Testis (tissue), 2 donors: ENCODE measurements at regions not wholly inside any gene's neighbourhood (a gene's known extent, or its start where the extent isn't known, plus 50 kb on each side); places are given as distances from the start of the nearest gene placed in this dataset.
"Not testable (repeated sequence)": the region's sequence is repeated elsewhere in the genome, so short reads cannot be mapped to it uniquely, and the experiment has no call there.

ENCODE experiments used
- DNase-seq: peaks from one replicate; pipeline ENCODE4 v3.0.0-alpha.2; 2019
- H3K27ac ChIP-seq, 2 donors: fragments of 200-600 bp; sonication (generic); one replicate each; pipeline ENCODE4 v1.5.1; 2019
- H3K27me3 ChIP-seq: fragments of 200-600 bp; sonication (generic); one replicate; pipeline ENCODE4 v1.5.1; 2019
- H3K36me3 ChIP-seq: fragments of 200-600 bp; sonication (generic); one replicate; pipeline ENCODE4 v1.5.1; 2017; ENCODE audit warnings: low read depth; ENCODE audit errors: missing control alignments
- H3K4me1 ChIP-seq: fragments of 200-600 bp; sonication (generic); one replicate; pipeline ENCODE4 v1.5.1; 2019
- H3K4me3 ChIP-seq, 2 donors: fragments of 200-600 bp; sonication (generic); one replicate each; pipeline ENCODE4 v1.5.1; 2017 to 2019
- H3K9me3 ChIP-seq: fragments of 200-600 bp; sonication (generic); one replicate; pipeline ENCODE4 v1.5.1; 2017
- POLR2A ChIP-seq: fragments of 450-650 bp; IDR thresholded peaks from one replicate; pipeline ENCODE4 v1.6.1; 2017; ENCODE audit warnings: antibody characterized with exemption, mild to moderate bottlenecking, moderate library complexity
- WGBS, 2 donors: methylation state at CpG; one replicate each; pipeline ENCODE4 v1.1.5; 2018; 5-methylcytosine and 5-hydroxymethylcytosine counted together
- intact Hi-C: fragments of 100-400 bp; cut with DNase I; formaldehyde crosslinking; loops from one replicate; pipeline ENCODE4 v1.15.1; 2023; ENCODE audit warnings: low total_unique reads
- TF ChIP-seq, protein P1 (sequence below), 3 experiments: fragments of 450-650 bp in 2 of 3; fragments of 200-600 bp in 1 of 3; sonication (generic) in 1 of 3; IDR thresholded peaks; one replicate each; pipeline ENCODE4 v1.5.1; 2016 to 2019; ENCODE audit warnings: antibody characterized with exemption in 3 of 3, mild to moderate bottlenecking in 2 of 3, moderate library complexity in 1 of 3

DNA sequence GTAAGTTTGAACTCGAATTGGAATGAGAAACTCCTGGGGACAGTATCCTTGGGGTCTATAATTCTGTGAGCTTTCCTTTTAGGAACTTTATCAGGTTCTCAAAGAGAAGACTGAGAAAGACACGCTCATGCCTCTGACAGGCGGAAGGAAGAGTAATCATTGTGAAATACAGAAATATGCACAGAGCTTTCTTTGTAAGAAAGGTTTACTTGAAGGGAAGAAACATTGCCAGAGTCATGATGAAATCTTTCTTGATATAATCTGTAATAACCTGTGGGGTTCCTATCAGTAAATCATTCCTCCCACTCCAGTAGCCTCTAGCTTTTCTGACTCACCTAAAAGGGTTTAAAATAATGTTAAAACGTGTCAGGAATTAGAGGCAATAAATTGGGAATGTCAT, 83.6 kb upstream of the CCDC39 start:
- Histone ChIP-seq H3K9me3 (no peaks in the 10 kb centered on the region), H3K4me3 (no peak overlapping the region), H3K27ac (no peak overlapping the region), H3K27me3 (no peaks in the 10 kb centered on the region), H3K36me3 (no peaks in the 10 kb centered on the region), H3K4me1 (no peaks in the 10 kb centered on the region)
- intact Hi-C loops, result no loop called here
- TF ChIP-seq, protein P1, sequence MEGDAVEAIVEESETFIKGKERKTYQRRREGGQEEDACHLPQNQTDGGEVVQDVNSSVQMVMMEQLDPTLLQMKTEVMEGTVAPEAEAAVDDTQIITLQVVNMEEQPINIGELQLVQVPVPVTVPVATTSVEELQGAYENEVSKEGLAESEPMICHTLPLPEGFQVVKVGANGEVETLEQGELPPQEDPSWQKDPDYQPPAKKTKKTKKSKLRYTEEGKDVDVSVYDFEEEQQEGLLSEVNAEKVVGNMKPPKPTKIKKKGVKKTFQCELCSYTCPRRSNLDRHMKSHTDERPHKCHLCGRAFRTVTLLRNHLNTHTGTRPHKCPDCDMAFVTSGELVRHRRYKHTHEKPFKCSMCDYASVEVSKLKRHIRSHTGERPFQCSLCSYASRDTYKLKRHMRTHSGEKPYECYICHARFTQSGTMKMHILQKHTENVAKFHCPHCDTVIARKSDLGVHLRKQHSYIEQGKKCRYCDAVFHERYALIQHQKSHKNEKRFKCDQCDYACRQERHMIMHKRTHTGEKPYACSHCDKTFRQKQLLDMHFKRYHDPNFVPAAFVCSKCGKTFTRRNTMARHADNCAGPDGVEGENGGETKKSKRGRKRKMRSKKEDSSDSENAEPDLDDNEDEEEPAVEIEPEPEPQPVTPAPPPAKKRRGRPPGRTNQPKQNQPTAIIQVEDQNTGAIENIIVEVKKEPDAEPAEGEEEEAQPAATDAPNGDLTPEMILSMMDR (IDR thresholded peaks at IDR 0.05), result no peak
- TF ChIP-seq POLR2A, result no peak
- WGBS, 2 donors, result 72% methylated on average over 4 of the region's 4 CpGs
- no peak for DNase-seq

GRCh38 chr3:180764481-180764880, 85.2 kb upstream of the CCDC39 start:
- no peak overlapping the region for H3K4me3 ChIP-seq
- H3K36me3 ChIP-seq, result no peaks in the 10 kb centered on the region
- no peaks in the 10 kb centered on the region for H3K27me3 ChIP-seq
- no peak overlapping the region for H3K27ac ChIP-seq
- intact Hi-C loops, result no loop called here
- TF ChIP-seq, protein P1 (IDR thresholded peaks at IDR 0.05), result no peak
- no peak for TF ChIP-seq POLR2A
- no peaks in the 10 kb centered on the region for H3K9me3 ChIP-seq
- H3K4me1 ChIP-seq, result no peaks in the 10 kb centered on the region
- no peak for DNase-seq
- WGBS, 2 donors, result 76 to 95% methylated on average over 1 of the region's 1 CpG

GRCh38 chr3:180770639-180771038, 91.3 kb upstream of the CCDC39 start:
- Histone ChIP-seq H3K4me1 (no peaks in the 10 kb centered on the region), H3K9me3 (no peaks in the 10 kb centered on the region), H3K27me3 (no peaks in the 10 kb centered on the region), H3K36me3 (no peaks in the 10 kb centered on the region), H3K4me3 (no peak overlapping the region), H3K27ac (no peak overlapping the region)
- DNase-seq, result no peak
- 79 to 82% methylated on average over 1 of the region's 1 CpG for WGBS, 2 donors
- TF ChIP-seq, protein P1 (IDR thresholded peaks at IDR 0.05), result no peak
- no peak for TF ChIP-seq POLR2A
- intact Hi-C loops, result no loop called here

- Histone ChIP-seq H3K36me3 (no peaks in the 10 kb centered on the region), H3K27ac (no peak overlapping the region), H3K9me3 (no peaks in the 10 kb centered on the region), H3K4me1 (no peaks in the 10 kb centered on the region), H3K27me3 (no peaks in the 10 kb centered on the region), H3K4me3 (no peak overlapping the region)
- no peak for TF ChIP-seq POLR2A
- TF ChIP-seq, protein P1 (IDR thresholded peaks at IDR 0.05), result no peak
- intact Hi-C loops, result no loop called here
- WGBS, 2 donors, result 78 to 85% methylated on average over 4 of the region's 4 CpGs
- no peak for DNase-seq
These were observed 97.1 kb upstream of the CCDC39 start for GRCh38 chr3:180776433-180776832.

GRCh38 chr3:180782195-180782984, 103.1 kb upstream of the CCDC39 start:
- DNase-seq, result no peak
- WGBS, 2 donors, result 83 to 94% methylated on average over 1 of the region's 1 CpG
- H3K36me3 ChIP-seq, result no peaks in the 10 kb centered on the region
- no peaks in the 10 kb centered on the region for H3K4me1 ChIP-seq
- H3K27me3 ChIP-seq, result no peaks in the 10 kb centered on the region
- intact Hi-C loops, result no loop called here
- no peaks in the 10 kb centered on the region for H3K9me3 ChIP-seq
- no peak overlapping the region for H3K27ac ChIP-seq
- no peak overlapping the region for H3K4me3 ChIP-seq
- TF ChIP-seq, protein P1 (IDR thresholded peaks at IDR 0.05), result no peak
- TF ChIP-seq POLR2A, result no peak

- H3K4me3 ChIP-seq, H3K27ac ChIP-seq, H3K9me3 ChIP-seq, DNase-seq, intact Hi-C loops, H3K36me3 ChIP-seq, H3K4me1 ChIP-seq, H3K27me3 ChIP-seq: not testable (repeated sequence)
- 65 to 78% methylated on average over 3 of the region's 3 CpGs for WGBS, 2 donors
These were observed 106.9 kb upstream of the CCDC39 start for GRCh38 chr3:180786227-180786626.
